Ovary (tissue), 7 donors: ENCODE measurements at regions not wholly inside any gene's neighbourhood (a gene's known extent, or its start where the extent isn't known, plus 50 kb on each side); places are given as distances from the start of the nearest gene placed in this dataset.
A peak's percentile ranks its signal among the peaks of the same experiment; 100 is the strongest.

ENCODE experiments used
- DNase-seq, 5 donors: peaks; one replicate each; pipeline ENCODE4 v3.0.0-alpha.2; 2019 to 2020
- H3K27ac ChIP-seq, 2 donors: fragments of 200-600 bp; one replicate each; pipeline versions ENCODE4 v1.5.1 to v1.8.0; 2019 to 2022
- H3K27me3 ChIP-seq: fragments of 200-600 bp; one replicate; pipeline ENCODE4 v1.8.0; 2022
- H3K36me3 ChIP-seq: fragments of 200-600 bp; sonication (generic); one replicate; pipeline ENCODE4 v1.5.1; 2019
- H3K4me1 ChIP-seq: one replicate; pipeline ENCODE4 v1.8.1; 2013; ENCODE audit warnings: mild to moderate bottlenecking, moderate library complexity; ENCODE audit not compliant: insufficient read depth
- H3K4me3 ChIP-seq: fragments of 200-600 bp; sonication (generic); one replicate; pipeline ENCODE4 v1.5.1; 2017
- H3K9me3 ChIP-seq, 2 donors: fragments of 200-600 bp in 1 of 2; sonication (generic) in 1 of 2; one replicate each; pipeline versions ENCODE4 v1.5.1 to v1.8.1; 2013 to 2019; ENCODE audit warnings: mild to moderate bottlenecking in 1 of 2, moderate library complexity in 1 of 2
- CTCF ChIP-seq, 3 donors: fragments of 450-650 bp in 2 of 3; fragments of 200-600 bp in 1 of 3; IDR thresholded peaks; one replicate each; pipeline versions ENCODE4 v1.5.1 to v1.8.0; 2016 to 2022; ENCODE audit warnings: antibody characterized with exemption in 3 of 3, mild to moderate bottlenecking in 1 of 3
- EP300 ChIP-seq: sonication (generic); formaldehyde crosslinking; IDR thresholded peaks from one replicate; pipeline ENCODE4 v1.6.1; 2017; ENCODE audit warnings: antibody characterized with exemption
- POLR2A ChIP-seq: fragments of 450-650 bp; IDR thresholded peaks from one replicate; pipeline ENCODE4 v1.6.1; 2017; ENCODE audit warnings: antibody characterized with exemption, mild to moderate bottlenecking, moderate library complexity
- WGBS, 3 donors: extraction: QIAGEN DNeasy Blood & Tissue Kit in 1 of 3; methylation state at CpG; one replicate each; pipeline versions ENCODE4 v1.1.5 to v1.1.7; 2013 to 2017; 5-methylcytosine and 5-hydroxymethylcytosine counted together
- intact Hi-C, 4 donors: fragments of 100-400 bp; cut with DNase I; formaldehyde crosslinking; loops; one replicate each; pipeline versions ENCODE4 v1.11.0 to v1.15.1; 2022 to 2023
- donor health status: DM: no; HTN: no; CAD: no; lungs with moderate emphysema.
- donor health status: DM: no; HTN: no; CAD: no.
- donor health status: Bipolar disorder and iron deficiency.
- donor health status: DM: no; HTN: no; CAD: no.
- donor health status: DM: yes; HTN: yes; CAD: no.

DNA sequence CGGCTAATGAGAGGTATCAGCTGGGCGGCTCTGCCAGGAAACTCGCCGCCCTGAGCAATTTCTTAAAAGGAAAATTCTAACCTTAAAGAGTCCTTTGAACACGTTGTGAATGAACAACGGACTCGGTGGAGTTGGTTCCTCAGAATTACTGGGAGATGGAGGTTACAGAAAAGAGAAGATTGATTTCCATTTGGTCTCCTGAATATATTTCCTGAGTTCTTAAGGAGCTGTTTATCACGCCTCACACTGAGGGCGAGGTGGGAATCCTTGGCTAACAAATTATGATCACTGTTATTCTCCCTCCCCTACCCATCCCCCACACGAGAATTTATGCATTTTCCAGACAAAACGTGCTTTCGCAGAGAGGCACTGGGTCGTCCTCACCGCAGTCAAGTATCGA lies 194.5 kb upstream of the C14orf180 start:
- no peaks in the 10 kb centered on the region for H3K36me3 ChIP-seq
- H3K9me3 ChIP-seq: peaks cover 0 to 6% of the 10 kb centered on the region in 2 donors
- no peak for TF ChIP-seq EP300
- no peak for TF ChIP-seq CTCF (IDR thresholded peaks at IDR 0.05)
- TF ChIP-seq POLR2A: no peak
- no peak overlapping the region for H3K27ac ChIP-seq
- peak in 1 of 5 donors; percentile 1 for DNase-seq
- H3K27me3 ChIP-seq: no peaks in the 10 kb centered on the region
- peaks cover 11% of the 10 kb centered on the region for H3K4me1 ChIP-seq
- intact Hi-C loops: no loop called here
- no peak overlapping the region for H3K4me3 ChIP-seq
- 88 to 90% (median 89%) methylated on average over 15 of the region's 15 CpGs for WGBS, 3 donors

DNA sequence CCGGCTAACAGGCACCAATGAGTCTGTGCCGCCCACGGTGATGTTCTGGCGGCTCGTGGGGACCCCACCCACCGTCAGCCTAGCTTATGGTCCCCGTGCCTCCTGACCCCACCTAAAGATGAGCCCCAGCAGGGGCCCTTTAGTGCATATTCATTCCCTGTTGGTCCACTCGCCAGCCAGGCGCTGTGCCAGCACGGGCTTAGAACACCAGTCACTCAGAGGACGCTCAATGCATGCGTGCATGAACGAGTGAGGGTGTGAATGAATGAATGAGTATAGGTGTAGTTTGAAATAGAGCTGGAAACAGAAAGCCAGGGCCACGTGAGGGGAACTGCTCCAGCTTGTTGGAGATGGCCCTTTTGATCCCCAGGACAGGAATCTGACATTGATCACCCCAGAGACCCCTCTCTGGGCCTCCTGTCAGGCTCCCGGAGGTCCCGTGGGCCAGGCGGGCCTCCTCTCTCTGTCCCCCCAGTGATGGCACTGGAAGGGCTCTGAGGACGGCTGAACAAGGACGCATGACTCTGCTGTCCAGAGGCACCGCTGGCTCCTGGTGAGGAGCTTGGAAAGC lies 193.9 kb upstream of the C14orf180 start:
- intact Hi-C loops: no loop called here
- Histone ChIP-seq H3K4me3 (no peak overlapping the region), H3K4me1 (peaks cover 11% of the 10 kb centered on the region), H3K9me3 (peaks cover 0 to 3% of the 10 kb centered on the region in 2 donors), H3K36me3 (no peaks in the 10 kb centered on the region), H3K27me3 (no peaks in the 10 kb centered on the region), H3K27ac (no peak overlapping the region)
- DNase-seq: peak in 3 of 5 donors; percentile 10 to 29 (median 14)
- WGBS, 3 donors: 86 to 93% (median 92%) methylated on average over 20 of the region's 20 CpGs
- TF ChIP-seq EP300 (no peak), CTCF (IDR thresholded peaks at IDR 0.05) (no peak), POLR2A (no peak)

DNA sequence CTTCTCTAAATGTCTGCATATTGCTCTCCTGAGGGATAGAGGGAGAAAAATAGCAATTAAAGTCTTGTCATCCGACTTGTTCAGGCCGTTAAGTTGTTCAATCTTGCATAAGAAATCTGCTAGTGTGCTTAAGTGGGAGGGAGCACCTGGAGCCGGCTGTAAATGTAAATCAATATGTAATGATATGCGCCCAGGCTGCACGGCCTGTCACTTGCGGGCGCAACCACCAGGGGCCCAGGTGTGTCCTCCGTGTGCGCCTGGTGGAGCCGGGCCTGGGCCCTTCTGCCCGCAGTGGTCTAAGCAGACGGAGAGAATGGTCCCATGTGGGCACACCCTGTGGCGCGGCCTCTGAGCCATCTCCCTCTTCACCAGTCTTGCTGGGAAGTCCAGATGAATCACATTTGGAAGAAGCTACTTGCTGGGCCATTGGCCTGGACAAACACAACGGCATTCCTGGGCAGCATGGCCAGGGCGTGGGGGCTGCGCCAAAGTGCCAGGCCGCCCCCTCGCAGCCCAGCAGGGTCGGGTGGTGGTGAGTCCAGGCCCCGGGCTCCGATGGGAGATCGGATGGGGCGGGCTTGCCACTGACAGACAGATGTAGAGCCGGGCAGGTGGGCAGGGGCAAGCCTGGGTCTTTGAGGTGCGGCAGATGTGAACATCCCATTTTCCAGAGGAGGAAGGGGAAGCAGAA lies 193.3 kb upstream of the C14orf180 start:
- TF ChIP-seq CTCF (IDR thresholded peaks at IDR 0.05): no peak
- no peak for TF ChIP-seq EP300
- no peak for TF ChIP-seq POLR2A

GRCh38 chr14:104387022-104388010 lies 192.2 kb upstream of the C14orf180 start:
- Histone ChIP-seq H3K4me1 (peaks cover 11% of the 10 kb centered on the region), H3K9me3 (no peaks in the 10 kb centered on the region), H3K4me3 (no peak overlapping the region), H3K27me3 (no peaks in the 10 kb centered on the region), H3K36me3 (no peaks in the 10 kb centered on the region), H3K27ac (no peak overlapping the region)
- DNase-seq: peak in 3 of 5 donors; percentile 3 to 12 (median 4)
- intact Hi-C loops: no loop called here
- WGBS, 3 donors: 84 to 86% (median 85%) methylated on average over 24 to 25 of the region's 25 CpGs
- TF ChIP-seq EP300: no peak
- no peak for TF ChIP-seq POLR2A
- TF ChIP-seq CTCF (IDR thresholded peaks at IDR 0.05): no peak

More for the DNA sequence above, 193.3 kb upstream of the C14orf180 start:
- Histone ChIP-seq H3K4me3 (no peak overlapping the region), H3K27ac (no peak overlapping the region), H3K36me3 (no peaks in the 10 kb centered on the region), H3K27me3 (no peaks in the 10 kb centered on the region), H3K4me1 (peaks cover 11% of the 10 kb centered on the region), H3K9me3 (no peaks in the 10 kb centered on the region)
- intact Hi-C loops: no loop called here
- WGBS, 3 donors: 88 to 91% (median 91%) methylated on average over 26 of the region's 26 CpGs
- peak in 3 of 5 donors; percentile 1 to 26 (median 9) for DNase-seq
